ENCODE measurements at regions not wholly inside any gene's neighbourhood (a gene's known extent, or its start where the extent isn't known, plus 50 kb on each side); places are given as distances from the start of the nearest gene placed in this dataset.
"Not testable (repeated sequence)": the region's sequence is repeated elsewhere in the genome, so short reads cannot be mapped to it uniquely, and the experiment has no call there.

DNA sequence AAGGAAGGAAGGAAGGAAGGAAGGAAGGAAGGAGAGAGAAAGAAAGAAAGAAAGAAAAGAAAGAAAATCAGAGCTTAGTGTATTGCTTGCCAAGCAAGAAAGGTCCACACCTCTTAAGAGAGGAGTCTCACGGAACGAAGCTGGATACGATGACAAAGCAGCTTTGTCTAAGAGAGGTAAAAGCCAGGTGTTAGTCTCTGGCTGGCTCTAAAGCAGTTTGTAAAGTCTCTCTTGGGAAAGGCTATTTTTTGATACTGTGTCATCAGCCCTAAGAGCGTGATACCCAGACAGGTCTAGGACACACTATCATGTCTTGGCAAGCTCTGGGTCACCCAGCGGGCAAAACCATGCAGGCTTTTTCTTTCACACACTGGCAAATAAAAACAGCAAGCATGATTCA is 297.5 kb upstream of the NBPF12 start:
- DNase-seq (ENCODE audit: low read depth) = not testable (repeated sequence)

DNA sequence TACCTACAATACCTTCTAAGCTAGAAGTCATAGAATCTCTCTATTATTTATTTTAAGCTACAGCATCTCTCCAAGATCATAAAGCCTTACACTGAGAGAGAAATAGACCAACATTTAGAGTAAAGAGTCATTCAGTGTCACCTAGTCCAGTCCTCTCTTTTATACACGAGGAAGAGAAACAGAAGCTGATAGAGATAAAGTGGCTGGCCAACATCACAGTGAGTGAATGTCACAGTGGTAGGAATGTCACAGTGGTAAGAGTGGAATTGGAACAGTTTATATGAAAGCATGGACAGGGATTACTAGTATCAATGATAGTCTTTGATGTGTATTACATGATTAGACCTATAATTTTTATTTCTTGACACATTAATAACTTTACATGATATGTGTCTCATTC is 307.8 kb upstream of the NBPF12 start:
- not testable (repeated sequence) for DNase-seq (ENCODE audit: low read depth)

DNA sequence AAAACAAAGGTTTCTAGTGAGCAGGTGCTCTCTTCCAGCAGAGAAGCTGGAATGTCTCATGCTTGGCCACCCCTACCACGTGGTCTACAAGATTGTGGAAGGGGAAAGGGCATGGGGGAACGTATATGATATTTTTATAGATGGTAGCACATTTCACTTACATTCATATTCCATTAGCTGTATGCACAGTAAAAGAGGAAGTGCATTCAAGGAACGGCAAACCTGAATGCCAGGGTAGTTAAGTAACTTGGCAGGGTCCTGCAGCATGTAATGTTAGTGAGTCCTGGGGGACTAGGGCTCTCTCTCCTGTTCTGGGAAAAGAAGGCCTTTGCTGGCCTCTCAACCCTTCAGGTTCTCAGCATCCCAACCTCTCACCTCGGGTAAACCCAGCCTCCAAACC is 319.5 kb upstream of the NBPF12 start:
- DNase-seq (ENCODE audit: low read depth) = not testable (repeated sequence)

GRCh38 chr1:146604681-146605080 is 333.4 kb upstream of the NBPF12 start:
- not testable (repeated sequence) for DNase-seq (ENCODE audit: low read depth)

- DNase-seq (ENCODE audit: low read depth) = not testable (repeated sequence)
These were observed 337.3 kb upstream of the NBPF12 start for GRCh38 chr1:146600720-146601307.

DNA sequence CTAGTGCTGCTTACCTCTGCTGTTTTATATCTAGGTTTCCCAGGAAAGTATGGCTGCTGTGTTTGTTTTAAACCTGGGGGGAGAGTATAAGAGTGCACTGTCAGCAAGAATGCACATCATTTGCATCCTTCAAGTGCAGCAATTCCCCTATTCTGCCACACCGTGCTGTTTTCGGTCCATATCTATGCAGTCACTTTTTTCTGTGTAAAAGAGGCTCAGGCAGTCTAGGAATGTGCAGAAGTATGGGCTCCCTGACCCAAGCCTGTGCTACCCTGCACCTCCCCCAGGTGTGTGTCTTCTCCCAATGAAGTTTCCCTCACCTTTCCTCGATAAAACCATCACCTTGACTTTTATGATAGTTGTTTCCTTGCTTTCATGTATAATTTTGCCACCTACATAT is 338.2 kb upstream of the NBPF12 start:
- DNase-seq (ENCODE audit: low read depth) = not testable (repeated sequence)

DNA sequence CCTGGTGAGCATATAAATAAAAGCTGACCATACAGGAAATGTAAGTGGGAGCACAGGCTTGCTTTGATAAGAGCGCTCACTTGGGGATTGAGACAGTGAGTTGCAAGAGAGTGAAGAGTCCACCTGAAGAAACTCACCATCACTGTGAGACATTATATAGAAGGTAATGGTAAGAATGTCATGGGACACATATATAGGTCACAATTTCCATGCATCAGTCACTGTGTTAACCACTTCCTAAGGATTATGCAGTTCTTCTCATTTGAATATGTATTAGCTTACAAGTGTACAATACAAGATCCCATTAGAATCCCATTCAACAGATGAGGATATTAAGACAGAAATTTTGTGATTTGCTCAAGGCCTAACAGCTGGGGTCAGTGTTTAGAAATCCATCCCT is 352.4 kb upstream of the NOTCH2NLA start:
- not testable (repeated sequence) for DNase-seq (ENCODE audit: low read depth)

- DNase-seq (ENCODE audit: low read depth) = not testable (repeated sequence)
These were observed 338.7 kb upstream of the NOTCH2NLA start for GRCh38 chr1:146567541-146567940.

DNA sequence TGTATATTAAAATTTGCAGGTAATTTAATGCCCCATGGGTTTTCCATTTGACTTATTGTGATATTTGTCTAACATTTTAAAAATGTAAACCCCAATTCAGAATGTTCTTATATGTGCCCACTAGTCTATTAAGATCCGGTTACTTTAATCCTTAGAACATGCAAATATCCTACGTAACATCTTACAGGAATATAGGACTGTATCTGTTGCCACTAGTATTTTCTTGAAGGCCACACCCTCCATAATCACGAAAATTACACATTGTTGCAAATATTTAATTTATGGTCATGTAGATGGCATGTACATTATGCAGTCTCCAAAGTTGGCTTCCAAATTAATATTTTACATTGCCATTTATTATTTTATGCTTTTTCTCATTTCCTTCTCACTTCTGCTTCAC is 329.2 kb upstream of the NOTCH2NLA start:
- not testable (repeated sequence) for DNase-seq (ENCODE audit: low read depth)

- DNase-seq (ENCODE audit: low read depth) = not testable (repeated sequence)
These were observed 327.6 kb upstream of the NOTCH2NLA start for GRCh38 chr1:146556405-146556804.

- not testable (repeated sequence) for DNase-seq (ENCODE audit: low read depth)
These were observed 323.6 kb upstream of the NOTCH2NLA start for GRCh38 chr1:146552414-146552813.

DNA sequence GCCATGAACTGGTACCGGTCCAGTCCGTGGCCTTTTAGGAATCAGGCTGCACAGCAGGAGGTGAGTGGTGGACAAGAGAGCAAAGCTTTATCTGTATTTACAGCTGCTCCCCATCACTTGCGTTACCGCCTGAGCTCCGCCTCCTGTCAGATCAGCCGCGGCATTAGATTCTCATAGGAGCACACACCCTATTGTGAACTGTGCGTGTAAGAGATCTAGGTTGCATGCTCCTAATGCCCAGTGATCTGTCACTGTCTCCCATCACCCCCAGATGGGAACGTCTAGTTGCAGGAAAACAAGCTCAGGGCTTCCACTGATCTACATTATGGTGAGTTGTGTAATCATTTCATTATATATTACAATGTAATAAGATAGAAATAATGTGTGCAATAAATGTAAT is 319.9 kb upstream of the NOTCH2NLA start:
- DNase-seq (ENCODE audit: low read depth) = not testable (repeated sequence)

GRCh38 chr1:146546189-146546588 is 317.4 kb upstream of the NOTCH2NLA start:
- DNase-seq (ENCODE audit: low read depth) = not testable (repeated sequence)

DNA sequence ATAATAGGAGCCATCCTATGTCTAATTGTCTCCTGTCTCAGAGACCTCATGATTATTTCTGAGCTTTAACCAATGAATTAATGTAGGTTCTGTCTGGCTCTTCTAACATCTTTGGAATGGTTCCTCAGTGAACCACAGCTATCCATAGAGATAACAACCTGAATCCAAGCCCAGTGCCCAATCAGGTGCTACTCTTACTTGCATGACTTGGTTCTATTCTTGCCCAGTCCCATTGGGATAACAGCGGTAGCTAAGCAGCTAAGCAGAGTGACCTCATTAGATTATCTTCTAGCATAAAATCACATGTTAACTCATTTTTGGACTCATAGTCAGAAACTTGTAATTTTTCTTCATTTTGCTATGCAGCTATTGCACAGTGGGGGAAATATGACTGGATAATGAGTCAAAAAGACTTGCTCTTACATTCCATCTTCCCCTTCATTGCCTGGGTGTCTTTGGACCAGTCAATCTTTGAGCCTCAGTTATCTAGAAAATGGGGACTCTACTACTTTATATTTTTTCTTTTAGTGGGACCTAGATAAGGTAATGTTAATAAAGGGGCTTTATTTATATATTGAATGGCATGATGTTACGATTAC is 309.1 kb upstream of the NOTCH2NLA start:
- not testable (repeated sequence) for DNase-seq (ENCODE audit: low read depth)

GRCh38 chr1:146536028-146536427 is 307.2 kb upstream of the NOTCH2NLA start:
- DNase-seq (ENCODE audit: low read depth) = not testable (repeated sequence)

DNA sequence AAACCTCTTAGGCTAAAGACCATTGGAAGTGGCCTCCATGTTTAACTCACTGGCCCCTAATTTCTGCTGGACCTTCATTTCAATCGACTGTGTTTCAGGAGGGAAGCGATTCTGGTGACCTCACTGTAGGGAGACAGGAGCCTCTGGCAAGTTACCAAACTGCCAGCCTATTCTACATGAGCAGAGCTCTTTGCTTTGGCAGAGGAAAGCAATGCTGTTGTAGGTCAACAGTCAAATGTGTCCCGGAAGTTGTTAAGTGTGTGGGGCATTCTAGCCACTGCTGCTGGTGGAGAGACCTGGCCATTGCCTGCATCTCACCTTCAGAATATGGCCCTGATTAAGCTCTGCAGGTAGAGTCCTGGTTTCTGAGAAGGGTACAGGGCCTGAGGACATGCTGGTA is 306.8 kb upstream of the NOTCH2NLA start:
- not testable (repeated sequence) for DNase-seq (ENCODE audit: low read depth)

DNA sequence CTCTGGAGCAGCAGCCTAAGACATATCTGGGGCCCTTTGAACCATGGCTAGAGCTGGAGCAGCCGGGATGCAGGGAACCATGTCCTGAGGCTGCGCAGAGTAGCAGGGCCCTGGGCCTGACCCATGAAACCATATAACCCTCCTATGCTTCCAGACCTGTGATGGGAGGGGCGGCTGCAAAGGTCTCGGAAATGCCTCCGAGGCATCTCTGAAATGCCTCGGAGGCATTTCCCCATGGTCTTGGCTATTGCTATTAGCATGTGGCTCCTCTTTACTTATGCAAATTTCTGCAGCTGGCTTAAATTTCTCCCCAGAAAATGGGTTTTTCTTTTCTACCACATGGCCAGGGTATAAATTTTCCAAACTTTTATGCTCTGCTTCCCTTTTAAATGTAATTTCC is 302.1 kb upstream of the NOTCH2NLA start:
- DNase-seq (ENCODE audit: low read depth) = not testable (repeated sequence)

GRCh38 chr1:146522812-146523211 is 294.0 kb upstream of the NOTCH2NLA start:
- DNase-seq (ENCODE audit: low read depth) = not testable (repeated sequence)

DNA sequence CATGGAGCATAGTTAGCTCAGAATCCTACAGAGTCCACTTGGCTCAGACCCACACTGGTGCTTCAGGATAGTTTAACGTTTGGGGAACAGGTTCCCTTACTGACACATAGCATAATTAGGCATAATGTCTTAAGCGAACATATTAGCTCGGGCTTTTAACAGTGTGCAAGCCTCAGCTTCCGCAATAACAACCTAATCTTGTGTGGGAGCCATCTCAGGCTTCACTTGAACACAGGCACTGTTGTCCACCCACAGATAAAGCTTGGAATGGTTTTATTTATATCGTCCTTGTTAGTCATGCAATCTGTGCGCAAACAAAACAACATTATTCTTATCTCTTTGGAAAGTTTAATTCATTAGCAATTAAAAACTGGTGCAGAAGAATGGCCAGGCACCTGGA is 293.5 kb upstream of the NOTCH2NLA start:
- not testable (repeated sequence) for DNase-seq (ENCODE audit: low read depth)

GRCh38 chr1:146521804-146522203 is 293.0 kb upstream of the NOTCH2NLA start:
- DNase-seq (ENCODE audit: low read depth) = not testable (repeated sequence)

- not testable (repeated sequence) for DNase-seq (ENCODE audit: low read depth)
These were observed 284.9 kb upstream of the NOTCH2NLA start for GRCh38 chr1:146513754-146514153.

- DNase-seq (ENCODE audit: low read depth) = not testable (repeated sequence)
These were observed 282.4 kb upstream of the NOTCH2NLA start for GRCh38 chr1:146511047-146511777.

Data from stimulated activated CD8-positive, alpha-beta memory T cell treated with anti-CD3 and anti-CD28 coated beads, Interleukin-4, amount 100 ng/mL, for 24 hours (primary cell).